ENCODE measurements at regions not wholly inside any gene's neighbourhood (a gene's known extent, or its start where the extent isn't known, plus 50 kb on each side); places are given as distances from the start of the nearest gene placed in this dataset.

GRCh38 chr20:48478806-48479585 lies 348.8 kb downstream of the PREX1 start:
- no peak for DNase-seq (ENCODE audit: low spot score)
- H3K27ac ChIP-seq: no peak overlapping the region
- H3K4me3 ChIP-seq: no peak overlapping the region
- no peak for TF ChIP-seq CTCF (IDR thresholded peaks at IDR 0.05)

- Histone ChIP-seq H3K4me3 (no peak overlapping the region), H3K27ac (no peak overlapping the region)
- no peak for TF ChIP-seq CTCF (IDR thresholded peaks at IDR 0.05)
- no peak for DNase-seq (ENCODE audit: low spot score)
Measured at GRCh38 chr20:48478370-48478769, 349.4 kb downstream of the PREX1 start.

- Histone ChIP-seq H3K4me3 (no peak overlapping the region), H3K27ac (no peak overlapping the region)
- no peak for DNase-seq (ENCODE audit: low spot score)
- no peak for TF ChIP-seq CTCF (IDR thresholded peaks at IDR 0.05)
Measured at GRCh38 chr20:48476854-48477253, 350.9 kb downstream of the PREX1 start.

- Histone ChIP-seq H3K27ac (no peak overlapping the region), H3K4me3 (no peak overlapping the region)
- no peak for TF ChIP-seq CTCF (IDR thresholded peaks at IDR 0.05)
- no peak for DNase-seq (ENCODE audit: low spot score)
Measured at GRCh38 chr20:48474022-48474421, 353.8 kb downstream of the PREX1 start.

GRCh38 chr20:48471759-48472408 lies 355.9 kb downstream of the PREX1 start:
- no peak overlapping the region for H3K4me3 ChIP-seq
- no peak overlapping the region for H3K27ac ChIP-seq
- no peak for DNase-seq (ENCODE audit: low spot score)
- no peak for TF ChIP-seq CTCF (IDR thresholded peaks at IDR 0.05)

GRCh38 chr20:48471176-48471575 lies 356.6 kb downstream of the PREX1 start:
- Histone ChIP-seq H3K27ac (no peak overlapping the region), H3K4me3 (no peak overlapping the region)
- no peak for DNase-seq (ENCODE audit: low spot score)
- no peak for TF ChIP-seq CTCF (IDR thresholded peaks at IDR 0.05)

- DNase-seq (ENCODE audit: low spot score): no peak
- no peak for TF ChIP-seq CTCF (IDR thresholded peaks at IDR 0.05)
- no peak overlapping the region for H3K4me3 ChIP-seq
- H3K27ac ChIP-seq: no peak overlapping the region
Measured at GRCh38 chr20:48470141-48470540, 357.7 kb downstream of the PREX1 start.
